NCI-H510A treated with DMSO at 0.1 percent for 48 hours (cell line): ENCODE measurements at regions not wholly inside any gene's neighbourhood (a gene's known extent, or its start where the extent isn't known, plus 50 kb on each side); places are given as distances from the start of the nearest gene placed in this dataset.

Experiments used
- DNase-seq: peaks from one replicate; lab custom pipeline; 2025; lab: John Stamatoyannopoulos, UW

DNA sequence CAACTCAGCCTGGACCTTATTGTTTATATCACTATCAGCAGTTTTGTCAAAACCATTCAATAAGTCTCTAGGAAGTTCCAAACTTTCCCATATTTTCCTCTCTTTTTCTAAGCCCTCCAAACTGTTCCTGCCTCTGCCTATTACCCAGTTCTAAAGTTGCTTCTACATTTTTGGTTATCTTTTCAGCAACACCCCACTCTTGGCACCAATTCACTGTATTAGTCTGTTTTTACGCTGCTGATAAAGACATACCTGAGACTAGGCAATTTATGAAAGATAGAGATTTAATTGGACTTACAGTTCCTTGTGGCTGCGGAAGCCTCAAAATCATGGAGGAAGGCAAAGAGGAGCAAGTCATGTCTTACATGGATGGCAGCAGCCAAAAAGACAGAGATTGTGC is 744.4 kb upstream of the ADAMTS16 start:
- no peak for DNase-seq

DNA sequence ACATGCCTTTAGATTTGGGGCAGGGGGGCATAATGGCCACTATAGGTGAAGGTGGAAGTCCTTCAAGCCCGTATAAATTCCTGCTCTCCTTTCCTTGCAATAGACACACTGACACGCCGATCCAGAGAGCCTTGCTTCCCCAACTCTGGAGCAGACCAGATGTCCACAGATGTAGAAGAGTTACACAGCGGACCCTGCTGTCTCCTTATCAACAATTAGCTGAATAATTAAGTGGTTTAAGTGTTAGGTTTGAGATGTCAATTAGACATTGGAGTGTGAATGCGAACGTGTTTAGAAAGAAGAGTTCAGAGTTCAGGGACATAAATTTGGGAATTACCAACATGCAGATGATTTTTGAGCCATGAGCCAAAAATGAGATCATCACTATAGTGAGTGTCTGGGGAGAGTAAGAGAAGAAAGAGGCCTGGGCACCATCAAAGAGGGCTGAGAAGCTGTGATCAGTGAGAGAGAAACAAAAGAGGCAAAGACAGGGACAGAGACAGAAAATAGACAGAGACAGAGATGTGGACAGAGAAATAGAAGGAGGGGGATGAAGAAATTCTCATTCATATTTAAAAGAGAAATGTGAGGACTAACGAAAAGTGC is 734.4 kb upstream of the ADAMTS16 start:
- no peak for DNase-seq

DNA sequence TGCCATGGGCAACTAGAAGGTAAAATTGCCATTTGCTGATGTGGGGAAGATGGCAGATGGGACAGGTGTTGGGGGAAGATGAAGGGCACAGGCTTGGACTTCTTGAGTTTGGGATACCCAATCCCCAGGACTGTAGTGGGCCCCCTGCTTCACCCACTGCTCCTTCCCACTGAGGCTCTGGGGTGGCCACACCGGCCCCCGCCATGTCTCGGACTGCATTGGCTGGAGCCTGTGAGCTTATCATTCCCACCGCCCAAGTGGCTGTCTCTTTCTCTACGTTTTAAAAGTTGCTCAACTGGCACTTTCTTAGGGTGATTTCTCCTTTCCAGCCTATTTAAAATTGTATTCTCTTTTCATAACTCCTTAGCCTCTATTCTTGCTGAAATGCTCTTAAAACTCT is 730.0 kb upstream of the ADAMTS16 start:
- DNase-seq: no peak

DNA sequence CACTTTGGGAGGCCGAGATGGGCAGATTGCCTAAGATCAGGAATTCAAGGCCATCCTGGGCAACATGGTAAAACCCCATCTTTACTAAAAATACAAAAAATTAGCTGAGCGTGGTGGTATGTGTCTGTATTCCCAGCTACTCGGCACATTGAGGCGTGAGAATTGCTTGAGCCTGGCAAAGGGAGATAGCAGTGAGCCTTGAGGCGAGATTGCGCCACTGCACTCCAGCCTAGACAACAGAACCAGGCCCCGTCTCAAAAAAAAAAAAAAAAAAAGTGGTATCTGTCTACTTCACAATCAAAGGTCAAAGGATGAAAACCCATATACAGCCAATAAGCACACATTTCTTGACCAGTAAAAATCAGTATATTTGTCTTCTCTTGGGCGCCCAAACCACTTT is 728.5 kb upstream of the ADAMTS16 start:
- no peak for DNase-seq

DNA sequence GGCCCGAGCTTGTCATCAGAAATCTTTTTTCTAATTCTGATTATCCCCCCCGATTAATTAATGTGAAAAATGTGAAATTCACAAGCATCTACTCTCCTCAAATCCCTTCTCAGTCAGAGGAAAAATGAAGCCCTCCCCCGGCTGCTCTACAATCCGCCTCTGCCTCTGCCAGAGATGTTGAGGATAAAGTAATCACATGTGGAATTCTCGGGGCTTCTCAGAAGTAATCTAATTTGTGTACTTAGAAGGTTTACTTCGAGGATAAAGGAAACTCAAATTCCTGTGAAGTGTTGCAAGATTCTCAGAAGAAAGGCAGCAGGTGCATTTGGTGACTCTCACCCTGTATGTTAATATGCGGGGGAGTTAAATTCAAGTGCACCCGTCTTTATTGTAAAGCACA is 726.1 kb upstream of the ADAMTS16 start:
- DNase-seq: no peak

DNA sequence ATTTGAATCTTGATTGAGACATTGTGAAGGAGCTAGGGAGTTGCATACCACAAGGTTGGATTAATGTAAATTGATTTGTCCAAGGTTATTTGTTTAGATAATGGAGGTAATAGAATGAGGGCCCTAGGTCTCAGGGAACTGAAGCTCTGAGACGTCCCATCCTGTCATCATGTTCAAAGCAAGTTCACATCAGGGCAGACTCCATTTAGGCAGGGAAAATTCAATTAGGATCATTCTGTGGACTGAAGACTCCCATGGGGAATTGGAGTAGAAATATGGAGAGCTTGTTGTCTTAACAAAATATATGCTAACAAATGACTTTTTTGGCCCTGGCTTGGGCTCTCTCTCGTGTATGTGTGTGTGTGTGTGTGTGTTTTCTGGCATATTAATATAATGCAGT is 722.0 kb upstream of the ADAMTS16 start:
- no peak for DNase-seq

DNA sequence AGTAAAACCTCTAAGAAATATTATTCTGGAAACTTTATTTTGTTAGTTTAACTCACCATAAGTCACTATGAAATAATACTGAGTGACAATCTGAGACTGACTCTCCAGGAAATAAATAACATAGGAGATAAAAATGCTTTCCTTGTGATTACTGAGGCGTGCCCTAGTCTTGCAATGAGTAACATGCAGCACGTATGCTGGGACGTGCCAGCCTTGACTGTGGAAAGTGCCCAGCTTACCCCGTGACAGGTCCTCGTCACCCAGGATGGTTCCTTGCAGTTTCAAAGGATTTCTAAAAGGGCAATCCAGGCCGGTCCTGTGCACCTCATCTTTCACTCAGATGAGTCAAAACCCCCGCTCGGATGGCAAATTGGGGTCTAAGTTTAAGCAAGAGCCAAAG is 720.8 kb upstream of the ADAMTS16 start:
- no peak for DNase-seq

DNA sequence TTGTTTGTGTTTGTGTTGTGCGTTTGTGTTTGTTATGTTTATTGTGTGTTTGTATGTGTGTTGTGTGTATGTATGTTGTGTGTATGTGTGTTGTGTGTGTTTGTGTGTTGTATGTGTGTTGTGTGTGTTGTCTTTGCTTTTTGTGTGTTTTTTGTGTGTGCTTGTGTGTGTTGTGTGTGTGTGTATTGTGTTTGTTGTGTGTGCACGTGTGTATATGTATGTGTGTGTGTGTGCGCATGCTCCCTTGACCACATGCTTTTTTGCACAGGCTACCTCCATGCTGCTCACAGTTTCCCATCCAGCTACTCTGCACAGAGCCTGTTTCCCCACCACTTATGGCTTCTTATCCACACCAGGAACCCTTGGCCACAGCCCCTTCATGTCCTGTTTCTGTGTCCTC is 720.0 kb upstream of the ADAMTS16 start:
- no peak for DNase-seq

DNA sequence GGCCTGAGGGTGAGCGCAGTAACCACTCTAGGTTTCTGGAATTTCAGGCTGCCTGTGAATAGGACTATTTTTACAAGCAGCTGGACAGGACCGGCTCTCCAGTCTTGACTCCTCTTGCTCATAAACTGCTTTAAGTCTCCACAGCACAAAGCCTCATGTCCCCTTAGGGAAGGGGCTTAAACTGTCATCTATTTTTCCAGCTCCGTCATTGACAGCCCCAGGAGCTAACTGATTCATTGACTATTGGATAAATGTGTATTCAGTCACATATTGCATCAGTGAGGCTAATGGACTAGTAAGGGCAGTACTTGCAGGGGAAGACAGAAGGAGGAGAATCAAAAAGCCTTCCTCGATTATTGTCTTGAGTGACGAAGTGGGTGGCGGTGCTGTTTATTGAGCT is 719.4 kb upstream of the ADAMTS16 start:
- DNase-seq: no peak

DNA sequence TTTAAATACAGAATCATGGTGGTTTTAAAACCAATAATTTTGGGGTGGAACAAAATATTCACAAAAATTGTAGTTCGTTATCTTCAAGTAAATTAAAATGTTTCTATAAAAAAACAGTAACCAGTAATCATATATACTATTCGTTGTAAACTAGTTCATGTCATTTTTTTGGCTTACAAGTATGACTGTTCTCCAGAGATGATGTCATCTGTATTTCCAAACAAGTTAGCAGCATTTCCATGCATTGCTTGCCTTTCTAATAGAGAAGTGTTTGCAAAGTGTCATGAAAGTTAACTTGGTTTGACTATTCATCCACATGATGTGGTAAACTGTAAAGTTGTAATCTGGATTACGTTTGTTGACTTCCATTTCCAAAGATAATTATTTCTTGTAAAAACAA is 717.9 kb upstream of the ADAMTS16 start:
- DNase-seq: no peak

DNA sequence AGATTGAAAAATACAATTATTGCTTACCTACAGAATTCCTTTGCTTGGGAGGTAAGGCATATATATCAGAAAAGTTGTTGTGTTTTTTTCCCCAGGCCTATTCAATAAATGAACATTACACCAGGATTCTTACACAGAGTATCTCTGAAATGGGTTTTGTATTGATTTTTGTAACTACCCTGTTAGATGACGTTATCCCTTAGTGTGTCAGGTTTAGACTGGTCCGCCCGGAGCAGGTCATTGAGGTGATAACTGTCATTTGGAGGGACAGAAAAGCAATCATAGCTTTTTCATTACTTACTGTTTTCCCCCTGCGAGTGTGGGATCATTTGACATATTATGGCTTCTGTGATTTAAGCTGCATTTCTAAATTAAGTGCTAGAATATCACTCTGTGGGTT is 715.2 kb upstream of the ADAMTS16 start:
- DNase-seq: no peak

DNA sequence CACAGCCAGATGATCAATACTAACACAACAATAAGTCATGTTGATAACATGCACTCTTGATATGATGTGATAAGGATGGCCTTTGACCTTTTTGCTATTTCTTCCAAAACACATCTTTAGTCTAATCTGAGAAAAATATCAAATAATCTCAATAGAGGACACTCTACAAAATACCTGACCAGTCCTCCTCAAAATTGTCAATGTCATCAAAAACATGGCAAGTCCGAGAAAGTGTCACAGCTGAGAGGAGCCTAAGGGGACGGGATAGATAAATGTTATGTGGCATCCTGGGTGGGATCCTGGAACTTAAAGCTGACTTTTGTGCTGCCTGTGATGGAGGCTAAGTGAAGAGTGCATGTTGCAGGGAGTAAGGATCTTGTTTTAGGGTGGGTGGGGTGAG is 699.6 kb upstream of the ADAMTS16 start:
- DNase-seq: no peak

DNA sequence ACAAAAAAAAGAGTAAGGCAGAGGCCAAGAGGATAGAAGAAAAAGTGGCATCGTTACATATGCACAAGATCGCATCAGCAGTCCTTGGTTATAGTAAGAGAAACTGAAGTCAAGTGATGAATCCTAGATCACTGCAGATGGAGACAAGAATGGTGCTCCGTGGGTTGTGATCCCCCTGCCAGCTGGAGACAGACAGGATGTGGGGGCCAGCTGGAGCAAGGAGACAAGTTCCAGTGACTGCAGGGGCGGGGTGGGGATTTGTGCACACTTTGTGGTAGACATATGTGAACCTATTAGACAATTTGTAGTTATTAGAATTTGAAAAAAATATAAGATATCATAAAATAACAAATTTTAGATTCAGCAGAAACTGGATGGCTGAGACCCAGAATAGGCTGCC is 697.9 kb upstream of the ADAMTS16 start:
- DNase-seq: no peak

DNA sequence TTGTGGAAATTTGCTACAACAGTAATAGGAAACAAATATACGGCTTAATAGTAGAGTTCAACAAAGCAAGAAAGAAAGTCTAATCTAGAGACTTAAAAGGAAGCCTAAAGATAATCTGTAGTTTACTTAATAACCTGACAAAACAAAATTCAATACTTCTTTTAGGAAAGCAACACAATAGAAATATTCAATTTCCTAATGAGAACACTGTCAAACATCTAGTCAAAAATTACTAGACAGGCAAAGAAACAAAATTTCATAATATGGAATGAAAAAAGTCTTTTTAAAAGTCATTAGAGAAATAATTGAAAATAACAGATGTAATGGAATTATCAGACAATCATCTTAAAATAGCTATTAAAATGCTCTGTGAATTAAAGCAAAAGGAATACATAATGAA is 692.5 kb upstream of the ADAMTS16 start:
- DNase-seq: no peak

DNA sequence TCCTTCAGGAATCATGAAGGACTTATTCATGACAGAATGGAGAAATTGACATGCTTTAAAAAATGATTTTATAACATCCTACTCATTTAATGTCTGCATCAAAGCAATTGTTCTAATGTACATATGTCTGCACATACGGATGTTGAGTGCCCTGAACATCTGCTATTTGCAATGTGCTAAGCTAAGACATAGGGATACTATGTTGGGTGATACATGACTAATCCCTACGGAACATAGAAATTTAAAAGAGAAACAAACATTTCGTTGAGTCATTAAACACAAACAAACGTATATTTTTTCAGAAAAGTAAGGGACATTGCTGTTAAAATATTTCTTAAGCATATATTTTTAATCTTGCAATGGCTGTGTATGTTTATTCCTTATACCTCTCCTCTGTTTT is 686.5 kb upstream of the ADAMTS16 start:
- no peak for DNase-seq

DNA sequence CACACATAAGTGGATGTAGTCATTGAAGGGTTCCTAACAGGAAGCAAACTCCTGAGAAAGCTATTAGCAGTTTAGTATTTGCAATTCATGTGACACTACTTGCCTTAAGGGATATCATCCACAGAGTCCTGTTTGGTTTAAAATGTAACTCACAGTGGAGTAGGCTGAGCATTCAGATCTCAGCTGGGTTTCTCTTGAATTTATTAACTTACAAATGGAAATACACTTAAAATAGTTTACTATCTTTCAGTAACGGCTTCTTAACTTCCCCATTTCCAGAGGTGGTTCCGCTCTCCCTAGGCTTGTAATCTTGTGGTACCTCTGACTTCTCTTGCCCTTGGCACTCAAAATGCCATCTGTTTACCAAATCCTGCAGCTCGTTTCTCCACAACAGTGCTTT is 660.7 kb upstream of the ADAMTS16 start:
- DNase-seq: no peak

DNA sequence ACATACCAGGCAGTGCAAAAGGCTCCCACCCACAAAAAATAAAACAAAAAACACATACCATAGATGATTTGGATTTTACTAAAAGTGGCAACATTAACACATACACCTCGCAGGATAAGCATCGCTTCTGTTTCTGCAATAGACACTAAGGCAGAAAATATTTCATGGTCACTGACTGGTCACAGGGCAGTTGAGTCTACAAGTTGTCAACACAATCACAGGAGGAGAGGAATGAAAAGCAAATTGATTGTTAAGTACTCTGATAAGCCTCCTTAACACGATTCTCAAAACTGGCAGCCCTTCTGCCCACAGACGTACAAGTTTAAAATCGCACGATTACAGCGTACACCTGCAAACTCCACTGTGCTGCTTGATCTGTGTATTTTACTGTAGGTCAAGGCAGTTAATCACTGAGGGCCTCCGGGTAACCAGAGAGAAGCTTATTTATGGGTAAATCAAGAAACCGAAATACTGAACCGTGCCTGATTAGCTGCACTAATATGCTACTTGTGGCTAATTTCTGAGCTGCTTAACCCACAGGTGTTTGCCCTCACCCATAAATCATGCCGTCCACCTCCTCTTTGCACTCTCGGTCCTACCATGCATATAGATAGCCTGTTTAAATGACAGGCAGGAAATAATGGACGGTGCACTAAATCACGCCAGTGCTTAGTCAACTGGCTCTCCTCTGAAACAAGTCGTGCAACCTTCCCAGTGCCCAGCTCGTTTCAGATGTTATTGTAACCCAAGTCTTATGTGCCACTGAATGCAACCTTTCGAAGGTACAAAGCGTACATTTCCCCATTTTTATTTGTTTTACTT is 659.4 kb upstream of the ADAMTS16 start:
- peak; percentile 71 for DNase-seq

DNA sequence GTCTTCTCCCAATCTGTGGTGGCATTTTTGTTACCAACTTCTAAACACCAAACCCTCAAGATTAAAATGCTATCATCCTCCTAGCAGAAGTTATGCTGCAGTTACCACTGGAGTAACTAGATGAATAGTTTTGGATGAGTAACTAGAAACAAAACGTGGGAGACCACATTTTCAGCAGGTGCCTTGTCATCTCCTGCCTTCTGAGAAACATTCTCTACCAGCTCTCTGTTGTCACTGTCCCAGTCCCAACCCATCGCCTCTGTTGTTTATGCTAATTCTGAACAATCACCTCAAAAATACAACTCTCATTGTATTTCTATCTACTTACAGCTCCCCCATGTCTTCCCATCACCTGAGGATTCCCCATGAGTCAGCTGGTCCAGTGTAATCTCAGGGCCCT is 652.5 kb upstream of the ADAMTS16 start:
- DNase-seq: no peak

DNA sequence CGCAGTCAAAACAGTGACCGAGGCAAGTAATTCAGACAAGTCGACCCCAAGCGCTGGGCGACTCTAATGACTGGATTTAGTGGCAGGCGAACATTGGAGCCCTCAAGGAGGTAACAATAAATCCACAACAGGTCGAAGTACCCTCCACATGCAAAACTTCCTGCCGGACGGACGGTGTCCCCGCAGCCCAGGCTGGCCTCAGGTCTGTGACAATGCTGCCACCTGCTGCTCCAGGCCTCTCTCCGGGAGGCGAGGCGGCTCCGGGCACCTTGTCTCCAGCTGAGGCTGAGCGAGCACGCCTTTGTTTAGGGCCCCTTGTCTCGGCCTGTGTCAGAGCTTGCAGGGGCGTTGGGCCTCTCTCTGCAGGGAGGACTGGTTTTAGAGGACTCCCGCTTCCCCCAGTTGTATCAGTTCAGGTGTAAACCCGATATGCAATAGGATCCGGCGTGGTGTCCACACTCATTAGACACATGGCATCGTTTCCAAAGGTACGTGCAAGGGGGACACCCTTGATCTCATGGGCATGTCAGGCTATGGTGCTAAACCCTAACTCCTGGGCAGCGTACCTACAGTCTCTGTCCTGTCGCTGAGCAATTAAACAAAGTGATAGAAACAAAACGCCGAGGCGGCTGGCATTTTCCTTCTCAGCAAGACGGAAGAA is 628.0 kb upstream of the ADAMTS16 start:
- peak; percentile 39 for DNase-seq

DNA sequence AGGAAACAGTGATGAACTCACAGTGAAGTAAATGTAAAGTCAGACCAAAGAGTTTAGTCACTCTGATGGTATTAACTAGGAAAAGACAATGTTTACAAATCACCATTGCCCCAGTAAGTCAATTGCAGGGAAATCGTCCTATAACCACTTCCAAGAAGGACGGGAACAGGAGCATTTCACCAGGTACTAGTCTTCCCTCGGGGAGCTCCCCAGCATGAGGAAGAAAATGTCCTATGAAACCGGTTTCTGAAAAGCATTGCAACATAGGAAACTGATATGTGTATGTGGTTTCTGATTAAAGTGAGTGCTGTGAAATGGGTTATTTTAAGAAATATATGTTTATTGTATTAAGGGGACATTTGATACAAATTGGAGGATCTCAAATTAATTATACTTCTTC is 626.7 kb upstream of the ADAMTS16 start:
- DNase-seq: no peak

DNA sequence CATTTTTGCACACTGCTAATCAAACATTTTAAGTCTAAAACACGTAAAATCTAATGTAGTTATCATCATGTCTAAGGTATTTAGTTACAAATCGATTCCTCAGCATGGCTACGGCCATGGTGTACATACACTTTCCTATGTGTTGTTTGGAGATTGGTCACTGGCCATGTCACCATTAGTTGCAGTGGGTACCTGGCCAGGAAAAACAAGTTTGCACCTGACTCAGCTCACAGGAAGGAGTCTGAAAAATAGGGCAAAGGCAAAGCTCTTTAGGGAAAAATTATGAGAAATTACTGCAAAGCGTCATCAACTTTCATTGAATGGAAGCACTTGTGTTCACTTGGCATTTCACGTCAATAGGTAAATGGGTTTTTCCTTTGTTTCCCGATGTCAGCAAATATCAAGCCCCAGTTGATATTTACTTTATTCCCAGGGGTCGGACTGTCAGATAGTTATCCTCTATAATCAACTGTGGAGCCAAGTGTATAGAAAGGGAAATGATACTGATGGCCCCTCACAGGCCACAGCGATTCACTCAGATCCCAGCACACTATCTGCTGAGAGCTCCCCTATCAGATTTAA is 626.0 kb upstream of the ADAMTS16 start:
- no peak for DNase-seq

DNA sequence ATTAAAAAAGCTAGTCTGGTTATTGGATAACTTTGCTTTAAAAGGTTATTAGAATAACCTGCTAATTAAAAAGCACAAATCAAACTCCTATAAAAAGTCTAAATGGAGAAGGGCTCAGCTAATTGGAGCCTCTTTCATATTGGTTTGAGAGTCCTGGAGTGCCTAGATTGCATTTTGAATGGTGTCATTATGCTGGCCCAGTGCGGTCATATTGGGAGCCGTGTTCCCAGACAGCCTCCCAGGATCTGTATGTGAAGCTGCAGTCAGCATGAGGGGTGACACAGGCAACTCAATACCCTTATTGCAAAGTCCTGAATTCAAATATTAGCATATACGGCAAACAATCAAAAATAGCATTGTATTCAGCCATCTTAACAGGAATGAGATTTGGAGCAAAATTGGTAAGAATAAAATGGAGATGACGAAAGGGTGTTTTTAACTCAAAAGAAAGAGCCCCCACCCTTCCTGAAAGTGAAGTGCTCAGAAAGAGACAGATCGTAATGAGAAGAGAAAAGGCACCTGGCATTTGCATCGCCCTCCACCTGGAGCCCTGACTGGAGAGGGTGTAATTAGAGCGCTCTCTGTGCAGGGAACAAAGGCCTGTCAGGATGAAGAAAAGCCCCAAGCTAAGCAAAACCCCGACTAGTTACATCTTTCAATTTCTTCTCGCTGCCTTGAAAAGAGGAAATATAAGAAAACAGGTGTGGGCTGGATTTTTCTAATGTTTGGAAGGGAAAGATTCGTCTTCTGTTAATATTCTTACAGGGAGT is 621.0 kb upstream of the ADAMTS16 start:
- peak; percentile 25 for DNase-seq
